Vagina (tissue), 2 donors: ENCODE measurements at regions not wholly inside any gene's neighbourhood (a gene's known extent, or its start where the extent isn't known, plus 50 kb on each side); places are given as distances from the start of the nearest gene placed in this dataset.

Experiments
- DNase-seq, 2 donors: peaks; one replicate each; pipeline ENCODE4 v3.0.0-alpha.2; 2017; ENCODE audit errors: extremely low spot score in 2 of 2
- H3K27ac ChIP-seq: fragments of 200-600 bp; sonication (generic); one replicate; pipeline ENCODE4 v1.5.1; 2019
- H3K27me3 ChIP-seq: fragments of 200-600 bp; sonication (generic); one replicate; pipeline ENCODE4 v1.5.1; 2019
- H3K36me3 ChIP-seq, 2 donors: fragments of 200-600 bp; sonication (generic); one replicate each; pipeline ENCODE4 v1.5.1; 2017 to 2019
- H3K4me1 ChIP-seq: fragments of 200-600 bp; sonication (generic); one replicate; pipeline ENCODE4 v1.5.1; 2019
- H3K4me3 ChIP-seq, 2 donors: fragments of 200-600 bp; sonication (generic); 1 replicate in 1 of 2; 2 replicates in 1 of 2; pipeline ENCODE4 v1.5.1; 2016 to 2019
- H3K9me3 ChIP-seq: fragments of 200-600 bp; sonication (generic); one replicate; pipeline ENCODE4 v1.5.1; 2019
- CTCF ChIP-seq, 3 experiments: fragments of 450-650 bp in 2 of 3; fragments of 200-600 bp in 1 of 3; sonication (generic) in 1 of 3; IDR thresholded peaks; one replicate each; pipeline ENCODE4 v1.5.1; 2017 to 2019; ENCODE audit warnings: antibody characterized with exemption in 3 of 3, mild to moderate bottlenecking in 2 of 3, moderate library complexity in 2 of 3
- POLR2A ChIP-seq, 2 donors: fragments of 450-650 bp; IDR thresholded peaks; one replicate each; pipeline ENCODE4 v1.6.1; 2017; ENCODE audit warnings: antibody characterized with exemption in 2 of 2, mild to moderate bottlenecking in 2 of 2, moderate library complexity in 2 of 2
- POLR2AphosphoS5 ChIP-seq, 2 donors: sonication (generic); formaldehyde crosslinking; IDR thresholded peaks; one replicate each; pipeline ENCODE4 v1.9.0; 2017; ENCODE audit warnings: antibody characterized with exemption in 2 of 2, mild to moderate bottlenecking in 2 of 2, low read depth in 1 of 2; ENCODE audit not compliant: insufficient read depth in 1 of 2
- intact Hi-C: fragments of 100-400 bp; cut with DNase I; formaldehyde crosslinking; loops from one replicate; pipeline ENCODE4 v1.15.1; 2023

GRCh38 chr15:81483496-81483895 is 109.5 kb upstream of the TMC3 start:
- no peak for TF ChIP-seq CTCF (IDR thresholded peaks at IDR 0.05)
- TF ChIP-seq POLR2AphosphoS5 (IDR thresholded peaks at IDR 0.05; ENCODE audit: insufficient read depth in 1 of 2, low read depth in 1 of 2): no peak
- TF ChIP-seq POLR2A (IDR thresholded peaks at IDR 0.05): no peak
- DNase-seq: no peak
- Histone ChIP-seq H3K4me3 (no peak overlapping the region), H3K9me3 (no peaks in the 10 kb centered on the region), H3K27me3 (no peaks in the 10 kb centered on the region), H3K36me3 (no peaks in the 10 kb centered on the region), H3K27ac (no peak overlapping the region), H3K4me1 (no peaks in the 10 kb centered on the region)
- intact Hi-C loops: loop anchor here (5.0 to 10.0 kb wide), 2 partner anchors 654 to 721 kb away; no protein-coding TSS in a partner anchor

GRCh38 chr15:81481346-81481745 is 107.3 kb upstream of the TMC3 start:
- H3K4me1 ChIP-seq: no peaks in the 10 kb centered on the region
- H3K4me3 ChIP-seq: no peak overlapping the region
- intact Hi-C loops: loop anchor here (5.0 to 10.0 kb wide), 2 partner anchors 656 to 723 kb away; no protein-coding TSS in a partner anchor
- no peak for DNase-seq
- no peaks in the 10 kb centered on the region for H3K27me3 ChIP-seq
- TF ChIP-seq POLR2A (IDR thresholded peaks at IDR 0.05) (no peak), POLR2AphosphoS5 (IDR thresholded peaks at IDR 0.05; ENCODE audit: insufficient read depth in 1 of 2, low read depth in 1 of 2) (no peak), CTCF (IDR thresholded peaks at IDR 0.05) (no peak)
- H3K36me3 ChIP-seq: no peaks in the 10 kb centered on the region
- H3K9me3 ChIP-seq: no peaks in the 10 kb centered on the region
- no peak overlapping the region for H3K27ac ChIP-seq

GRCh38 chr15:81480645-81481053 is 106.6 kb upstream of the TMC3 start:
- Histone ChIP-seq H3K4me3 (no peak overlapping the region), H3K36me3 (no peaks in the 10 kb centered on the region), H3K9me3 (no peaks in the 10 kb centered on the region), H3K27ac (no peak overlapping the region), H3K4me1 (no peaks in the 10 kb centered on the region), H3K27me3 (no peaks in the 10 kb centered on the region)
- intact Hi-C loops: loop anchor here (5.0 to 10.0 kb wide), 2 partner anchors 657 to 724 kb away; no protein-coding TSS in a partner anchor
- TF ChIP-seq CTCF (IDR thresholded peaks at IDR 0.05): peak; percentile 71 to 89 (median 88)
- no peak for TF ChIP-seq POLR2A (IDR thresholded peaks at IDR 0.05)
- no peak for DNase-seq

GRCh38 chr15:81478354-81478753 is 104.3 kb upstream of the TMC3 start:
- Histone ChIP-seq H3K36me3 (no peaks in the 10 kb centered on the region), H3K27me3 (no peaks in the 10 kb centered on the region), H3K4me1 (no peaks in the 10 kb centered on the region), H3K9me3 (no peaks in the 10 kb centered on the region), H3K27ac (no peak overlapping the region), H3K4me3 (no peak overlapping the region)
- no peak for DNase-seq
- intact Hi-C loops: no loop called here
- TF ChIP-seq POLR2A (IDR thresholded peaks at IDR 0.05) (no peak), POLR2AphosphoS5 (IDR thresholded peaks at IDR 0.05; ENCODE audit: insufficient read depth in 1 of 2, low read depth in 1 of 2) (no peak), CTCF (IDR thresholded peaks at IDR 0.05) (no peak)

GRCh38 chr15:81475926-81476325 is 101.9 kb upstream of the TMC3 start:
- Histone ChIP-seq H3K4me3 (no peak overlapping the region), H3K27ac (no peak overlapping the region), H3K4me1 (no peaks in the 10 kb centered on the region), H3K27me3 (no peaks in the 10 kb centered on the region), H3K36me3 (no peaks in the 10 kb centered on the region), H3K9me3 (no peaks in the 10 kb centered on the region)
- intact Hi-C loops: no loop called here
- DNase-seq: no peak
- TF ChIP-seq POLR2A (IDR thresholded peaks at IDR 0.05) (no peak), CTCF (IDR thresholded peaks at IDR 0.05) (no peak), POLR2AphosphoS5 (IDR thresholded peaks at IDR 0.05; ENCODE audit: insufficient read depth in 1 of 2, low read depth in 1 of 2) (no peak)
